HG03025 (cell line): ENCODE measurements at regions not wholly inside any gene's neighbourhood (a gene's known extent, or its start where the extent isn't known, plus 50 kb on each side); places are given as distances from the start of the nearest gene placed in this dataset.
"Not testable (repeated sequence)": the region's sequence is repeated elsewhere in the genome, so short reads cannot be mapped to it uniquely, and the experiment has no call there.

Experiments used
- ATAC-seq: cut with Tn5 transposase; IDR thresholded peaks from one replicate; pipeline ENCODE4 v1.9.1; 2021; ENCODE audit warnings: mild to moderate bottlenecking, moderate library complexity; ENCODE audit not compliant: unreplicated experiment, low FRiP score

- no peak for ATAC-seq
These were observed 51.0 kb upstream of the PRB2 start for GRCh38 chr12:11446372-11446771.

GRCh38 chr12:11457996-11458645, 62.8 kb upstream of the PRB2 start:
- no peak for ATAC-seq

- ATAC-seq: no peak
These were observed 65.1 kb upstream of the PRB2 start for GRCh38 chr12:11460343-11461023.

GRCh38 chr12:11461433-11461832, 66.1 kb upstream of the PRB2 start:
- no peak for ATAC-seq

- no peak for ATAC-seq
These were observed 81.7 kb upstream of the PRB2 start for GRCh38 chr12:11477110-11477509.

GRCh38 chr12:11482955-11483354, 87.6 kb upstream of the PRB2 start:
- no peak for ATAC-seq

- ATAC-seq: peak; percentile 55
These were observed 91.5 kb upstream of the PRB2 start for GRCh38 chr12:11486623-11487444.

GRCh38 chr12:11496157-11496851, 100.9 kb upstream of the PRB2 start:
- ATAC-seq: no peak

GRCh38 chr12:11497438-11497837, 102.1 kb upstream of the PRB2 start:
- no peak for ATAC-seq

- peak; percentile 57 for ATAC-seq
These were observed 102.6 kb upstream of the PRB2 start for GRCh38 chr12:11497995-11498394.

- not testable (repeated sequence) for ATAC-seq
These were observed 103.2 kb upstream of the PRB2 start for GRCh38 chr12:11498574-11498973.

GRCh38 chr12:11499806-11500187, 104.4 kb upstream of the PRB2 start:
- no peak for ATAC-seq

GRCh38 chr12:11500188-11500860, 105.0 kb upstream of the PRB2 start:
- ATAC-seq: no peak

- no peak for ATAC-seq
These were observed 105.5 kb upstream of the PRB2 start for GRCh38 chr12:11500861-11501230.

GRCh38 chr12:11508699-11509098, 113.3 kb upstream of the PRB2 start:
- no peak for ATAC-seq

GRCh38 chr12:11509326-11509725, 114.0 kb upstream of the PRB2 start:
- ATAC-seq: no peak

- ATAC-seq: no peak
These were observed 115.3 kb upstream of the PRB2 start for GRCh38 chr12:11510671-11511070.

GRCh38 chr12:11513288-11513687, 117.9 kb upstream of the PRB2 start:
- ATAC-seq: no peak

GRCh38 chr12:11517080-11517479, 121.7 kb upstream of the PRB2 start:
- ATAC-seq: no peak

- ATAC-seq: no peak
These were observed 125.0 kb upstream of the ETV6 start for GRCh38 chr12:11524446-11524845.
